HepG2 (cell line): ENCODE measurements at regions not wholly inside any gene's neighbourhood (a gene's known extent, or its start where the extent isn't known, plus 50 kb on each side); places are given as distances from the start of the nearest gene placed in this dataset.
"Not testable (repeated sequence)": the region's sequence is repeated elsewhere in the genome, so short reads cannot be mapped to it uniquely, and the experiment has no call there.

Source experiments
- ATAC-seq: fragments of 200-7000 bp; cut with Tn5 transposase; 3 replicates; pipeline ENCODE4 v1.9.1; 2020; ENCODE audit warnings: mild to moderate bottlenecking, moderate library complexity
- BruUV-seq: library from RNA; stranded (reverse); fragments of 400-500 nt; replicated peaks from 2 replicates; lab custom pipeline; 2021; lab: Mats Ljungman, UMichigan
- CTCF ChIA-PET: fragments of 300-600 bp; formaldehyde crosslinking; extraction: SDS; loops from one replicate; lab custom pipeline; 2021; ENCODE audit warnings: low total read pairs, inconsistent platforms, low intra/inter-chr PET ratio; lab: Yijun Ruan, JAX
- POLR2A ChIA-PET: fragments of 350-600 bp; sonication (Branson Sonifier 250); formaldehyde crosslinking; loops from one replicate; lab custom pipeline; 2020; ENCODE audit warnings: antibody characterized with exemption, inconsistent platforms; lab: Yijun Ruan, JAX
- DNase-seq: peaks from one replicate; pipeline ENCODE4 v3.0.0-alpha.2; 2015; ENCODE audit warnings: low spot score
- FAIRE-seq: peaks from 3 replicates; lab custom pipeline; 2011; peaks lifted over from hg19 to GRCh38; lab: Jason Lieb, UNC
- H2AFZ ChIP-seq: one replicate; pipeline ENCODE4 v1.6.1; 2011; ENCODE audit warnings: low read length, inconsistent platforms
- H3K27ac ChIP-seq: fragments of 300-600 bp; 3 replicates; pipeline ENCODE4 v1.8.0; 2011; ENCODE audit warnings: mixed run types, mild to moderate bottlenecking, mixed read lengths, low read length, inconsistent platforms; ENCODE audit not compliant: insufficient read depth; ENCODE audit errors: extremely low read length
- H3K27me3 ChIP-seq, 2 experiments: fragments of 200-600 bp in 1 of 2; 2 replicates in 1 of 2; 3 replicates in 1 of 2; pipeline versions ENCODE4 v1.6.0 to v1.8.0; 2011; ENCODE audit warnings: low read length in 2 of 2, mild to moderate bottlenecking in 2 of 2, moderate library complexity in 2 of 2, inconsistent platforms in 1 of 2; ENCODE audit not compliant: insufficient read depth in 2 of 2, control insufficient read depth in 1 of 2
- H3K36me3 ChIP-seq, 2 experiments: fragments of 200-600 bp in 1 of 2; replicated peaks in 1 of 2; 2 replicates in 1 of 2; 3 replicates in 1 of 2; pipeline versions ENCODE4 v1.5.1 to v1.8.0; 2011; ENCODE audit warnings: low read length in 2 of 2, inconsistent platforms in 1 of 2; ENCODE audit not compliant: insufficient read depth in 2 of 2, control insufficient read depth in 1 of 2
- H3K4me1 ChIP-seq: 2 replicates; pipeline ENCODE4 v1.5.1; 2012; ENCODE audit warnings: low read length, inconsistent platforms; ENCODE audit not compliant: insufficient read depth
- H3K4me2 ChIP-seq: 2 replicates; pipeline ENCODE4 v1.6.0; 2011; ENCODE audit warnings: low read depth, low read length, inconsistent platforms
- H3K4me3 ChIP-seq, 3 experiments: fragments of 200-600 bp in 1 of 3; sonication (generic), shearing (Covaris generic) in 1 of 3; replicated peaks in 1 of 3; 2 replicates each; pipeline ENCODE4 v1.5.1; 2011 to 2016; ENCODE audit warnings: low read length in 3 of 3, inconsistent platforms in 2 of 3, low read depth in 2 of 3, mild to moderate bottlenecking in 2 of 3, control low read depth in 1 of 3, mixed read lengths in 1 of 3; ENCODE audit not compliant: insufficient read depth in 1 of 3
- H3K79me2 ChIP-seq: one replicate; pipeline ENCODE4 v1.6.1; 2011; ENCODE audit warnings: low read length, inconsistent platforms; ENCODE audit not compliant: insufficient read depth
- H3K9ac ChIP-seq: 2 replicates; pipeline ENCODE4 v1.6.0; 2011; ENCODE audit warnings: mild to moderate bottlenecking, low read depth, low read length, inconsistent platforms; ENCODE audit not compliant: insufficient read depth
- H3K9me3 ChIP-seq: 2 replicates; pipeline ENCODE4 v1.5.1; 2012; ENCODE audit warnings: mild to moderate bottlenecking, low read length
- H4K20me1 ChIP-seq: 2 replicates; pipeline ENCODE4 v1.6.0; 2011; ENCODE audit warnings: inconsistent platforms, mild to moderate bottlenecking, low read length, moderate library complexity; ENCODE audit not compliant: insufficient read depth
- ETV5 ChIP-seq: IDR thresholded peaks from 2 replicates; pipeline ENCODE4 v1.6.1; 2018; ENCODE audit warnings: missing biosample characterization, missing genetic modification reagents, inconsistent platforms, borderline replicate concordance
- FOXO1 ChIP-seq: sonication (generic); formaldehyde crosslinking; IDR thresholded peaks from 2 replicates; pipeline ENCODE4 v1.4.0; 2020; ENCODE audit warnings: missing genetic modification reagents
- GFI1 ChIP-seq: sonication (generic); formaldehyde crosslinking; IDR thresholded peaks from 2 replicates; pipeline ENCODE4 v1.5.0; 2020; ENCODE audit warnings: missing genetic modification reagents, mild to moderate bottlenecking, borderline replicate concordance
- KDM6A ChIP-seq: IDR thresholded peaks from 2 replicates; pipeline ENCODE4 v1.6.1; 2016; ENCODE audit warnings: low read depth
- MEIS1 ChIP-seq: sonication (generic); formaldehyde crosslinking; IDR thresholded peaks from 2 replicates; pipeline ENCODE4 v1.9.0; 2021; ENCODE audit warnings: mild to moderate bottlenecking, missing genetic modification reagents, moderate library complexity, borderline replicate concordance
- REPIN1 ChIP-seq: sonication (generic); formaldehyde crosslinking; IDR thresholded peaks from 2 replicates; pipeline ENCODE4 v1.8.0; 2022; ENCODE audit warnings: missing genetic modification reagents, low read depth, mild to moderate bottlenecking, borderline replicate concordance
- RNF2 ChIP-seq: fragments of 450-650 bp; conservative IDR thresholded peaks from 2 replicates; pipeline ENCODE4 v1.6.1; 2016; ENCODE audit warnings: low read depth
- XBP1 ChIP-seq: sonication (generic); formaldehyde crosslinking; IDR thresholded peaks from 2 replicates; pipeline ENCODE4 v1.5.0; 2020; ENCODE audit warnings: missing genetic modification reagents
- ZFP37 ChIP-seq: sonication (generic); formaldehyde crosslinking; IDR thresholded peaks from 2 replicates; pipeline ENCODE4 v1.4.0; 2020; ENCODE audit warnings: missing genetic modification reagents, borderline replicate concordance
- ZNF101 ChIP-seq: sonication (generic); formaldehyde crosslinking; IDR thresholded peaks from 2 replicates; pipeline ENCODE4 v1.4.0; 2020; ENCODE audit warnings: mild to moderate bottlenecking, low read depth, missing genetic modification reagents, borderline replicate concordance
- ZNF138 ChIP-seq: sonication (generic); formaldehyde crosslinking; IDR thresholded peaks from 2 replicates; pipeline ENCODE4 v1.5.0; 2020; ENCODE audit warnings: mild to moderate bottlenecking, low read depth, missing genetic modification reagents
- ZNF234 ChIP-seq: sonication (generic); formaldehyde crosslinking; conservative IDR thresholded peaks from 2 replicates; pipeline ENCODE4 v1.5.1; 2020; ENCODE audit warnings: mild to moderate bottlenecking, missing genetic modification reagents
- ZNF350 ChIP-seq: sonication (generic); formaldehyde crosslinking; IDR thresholded peaks from 2 replicates; pipeline ENCODE4 v1.4.0; 2020; ENCODE audit warnings: mild to moderate bottlenecking, low read depth, missing genetic modification reagents, borderline replicate concordance
- ZNF556 ChIP-seq: sonication (generic); formaldehyde crosslinking; IDR thresholded peaks from 2 replicates; pipeline ENCODE4 v1.4.0; 2020; ENCODE audit warnings: mild to moderate bottlenecking, missing genetic modification reagents, borderline replicate concordance
- ZNF713 ChIP-seq: sonication (generic); formaldehyde crosslinking; IDR thresholded peaks from 2 replicates; pipeline ENCODE4 v1.4.0; 2020; ENCODE audit warnings: mild to moderate bottlenecking, missing genetic modification reagents
- WGBS: methylation state at CpG from one replicate; pipeline ENCODE4 v1.1.6; 2017; ENCODE audit warnings: low lambda C conversion rate; 5-methylcytosine and 5-hydroxymethylcytosine counted together
- in situ Hi-C: cut with HindIII; loops from 2 replicates; pipeline ENCODE4 v1.10.0; 2017; ENCODE audit warnings: low pct_unique_long_range_greater_than_20kb; ENCODE audit not compliant: extremely low pct_ligation_motif_present
- intact Hi-C: fragments of 100-400 bp; cut with micrococcal nuclease; formaldehyde crosslinking; loops from one replicate; pipeline ENCODE4 v1.10.0; 2022; ENCODE audit not compliant: unreplicated experiment
- TF ChIP-seq, protein P1 (sequence below): sonication (generic); formaldehyde crosslinking; IDR thresholded peaks from 2 replicates; pipeline ENCODE4 v1.4.0; 2020; ENCODE audit warnings: mild to moderate bottlenecking, missing genetic modification reagents
- TF ChIP-seq, protein P2 (sequence below): sonication (generic); formaldehyde crosslinking; IDR thresholded peaks from 2 replicates; pipeline ENCODE4 v1.5.1; 2020; ENCODE audit warnings: missing genetic modification reagents, mild to moderate bottlenecking, borderline replicate concordance

DNA sequence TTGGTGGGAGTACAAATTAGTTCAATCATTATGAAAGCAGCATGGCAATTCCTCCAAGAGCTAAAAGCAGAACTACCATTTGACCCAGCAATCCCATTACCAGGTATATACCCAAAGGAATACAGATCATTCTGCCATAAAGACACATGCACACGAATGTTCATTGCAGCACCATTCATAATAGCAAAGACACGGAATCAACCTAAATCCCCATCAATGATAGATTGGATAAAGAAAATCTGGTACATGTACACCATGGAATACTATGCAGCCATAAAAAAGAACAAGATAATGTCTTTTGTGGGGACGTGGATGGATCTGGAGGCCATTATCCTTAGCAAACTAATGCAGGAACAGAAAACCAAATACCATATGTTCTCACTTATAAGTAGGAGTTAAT is 85.1 kb upstream of the KYNU start:
- ATAC-seq, H3K9me3 ChIP-seq, in situ Hi-C loops, H3K27me3 ChIP-seq, H3K79me2 ChIP-seq, FAIRE-seq, H3K4me1 ChIP-seq, H3K4me3 ChIP-seq, BruUV-seq, H3K36me3 ChIP-seq, H3K4me2 ChIP-seq, CTCF ChIA-PET, POLR2A ChIA-PET, H4K20me1 ChIP-seq, DNase-seq, H2AFZ ChIP-seq, H3K27ac ChIP-seq, H3K9ac ChIP-seq: not testable (repeated sequence)
- 2% methylated on average over 3 of the region's 3 CpGs for WGBS
- intact Hi-C loops = loop anchor here (2.0 kb wide), 1 partner anchor 110 kb away; no protein-coding TSS in a partner anchor

DNA sequence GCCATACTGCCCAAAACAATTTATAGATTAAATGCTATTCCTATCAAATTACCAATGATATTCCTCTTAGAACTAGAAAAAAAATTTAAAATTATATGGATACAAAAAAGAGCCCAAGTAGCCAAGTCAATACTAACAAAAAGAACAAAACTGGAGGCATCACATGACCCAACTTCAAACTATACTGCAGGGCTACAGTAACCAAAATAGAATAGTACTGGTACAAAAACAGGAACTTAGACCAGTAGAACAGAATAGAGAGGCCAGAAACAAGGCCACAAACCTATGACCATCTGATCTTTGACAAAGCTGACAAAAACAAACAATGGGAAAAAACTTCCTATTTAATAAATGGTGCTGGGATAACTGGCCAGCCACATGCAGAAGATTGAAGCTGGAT is 86.1 kb upstream of the KYNU start:
- H3K4me3 ChIP-seq = no peak overlapping the region
- POLR2A ChIA-PET = no interaction called here
- no TSS peak for BruUV-seq
- no peak overlapping the region for H3K9ac ChIP-seq
- CTCF ChIA-PET = no interaction called here
- DNase-seq = no peak
- intact Hi-C loops (no loop called here), in situ Hi-C loops (no loop called here)
- H3K27ac ChIP-seq = no peak overlapping the region
- H3K4me2 ChIP-seq = no peak overlapping the region
- H3K4me1 ChIP-seq = no peaks in the 10 kb centered on the region
- no peaks in the 10 kb centered on the region for H3K9me3 ChIP-seq
- no peaks in the 10 kb centered on the region for H4K20me1 ChIP-seq
- H3K27me3 ChIP-seq = no peaks in the 10 kb centered on the region; a peak in 1 of 5 replicates
- no peaks in the 10 kb centered on the region for H3K79me2 ChIP-seq
- no peak overlapping the region for H2AFZ ChIP-seq
- no peak for TF ChIP-seq ETV5 (CRISPR knock-in tag)
- no peak for TF ChIP-seq ZNF234
- TF ChIP-seq RNF2 = no peak
- TF ChIP-seq, protein P1, sequence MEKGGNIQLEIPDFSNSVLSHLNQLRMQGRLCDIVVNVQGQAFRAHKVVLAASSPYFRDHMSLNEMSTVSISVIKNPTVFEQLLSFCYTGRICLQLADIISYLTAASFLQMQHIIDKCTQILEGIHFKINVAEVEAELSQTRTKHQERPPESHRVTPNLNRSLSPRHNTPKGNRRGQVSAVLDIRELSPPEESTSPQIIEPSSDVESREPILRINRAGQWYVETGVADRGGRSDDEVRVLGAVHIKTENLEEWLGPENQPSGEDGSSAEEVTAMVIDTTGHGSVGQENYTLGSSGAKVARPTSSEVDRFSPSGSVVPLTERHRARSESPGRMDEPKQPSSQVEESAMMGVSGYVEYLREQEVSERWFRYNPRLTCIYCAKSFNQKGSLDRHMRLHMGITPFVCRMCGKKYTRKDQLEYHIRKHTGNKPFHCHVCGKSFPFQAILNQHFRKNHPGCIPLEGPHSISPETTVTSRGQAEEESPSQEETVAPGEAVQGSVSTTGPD (CRISPR knock-in tag) = no peak
- TF ChIP-seq KDM6A (CRISPR knock-in tag) = no peak
- no peak for TF ChIP-seq ZNF556 (CRISPR knock-in tag)
- no peak for TF ChIP-seq GFI1 (CRISPR knock-in tag)
- no peak for TF ChIP-seq ZFP37 (CRISPR knock-in tag)
- TF ChIP-seq ZNF713 (CRISPR knock-in tag) = no peak
- TF ChIP-seq MEIS1 (CRISPR knock-in tag) = no peak
- no peak for TF ChIP-seq ZNF101 (CRISPR knock-in tag)
- no peak for TF ChIP-seq FOXO1 (CRISPR knock-in tag)
- TF ChIP-seq ZNF138 (CRISPR knock-in tag) = no peak
- no peak for TF ChIP-seq XBP1
- TF ChIP-seq, protein P2, sequence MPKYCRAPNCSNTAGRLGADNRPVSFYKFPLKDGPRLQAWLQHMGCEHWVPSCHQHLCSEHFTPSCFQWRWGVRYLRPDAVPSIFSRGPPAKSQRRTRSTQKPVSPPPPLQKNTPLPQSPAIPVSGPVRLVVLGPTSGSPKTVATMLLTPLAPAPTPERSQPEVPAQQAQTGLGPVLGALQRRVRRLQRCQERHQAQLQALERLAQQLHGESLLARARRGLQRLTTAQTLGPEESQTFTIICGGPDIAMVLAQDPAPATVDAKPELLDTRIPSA (CRISPR knock-in tag) = no peak
- TF ChIP-seq ZNF350 = no peak
- TF ChIP-seq REPIN1 = no peak
- no peak for ATAC-seq
- H3K36me3 ChIP-seq = no peaks in the 10 kb centered on the region
- FAIRE-seq = no peak
